ENCODE measurements at regions not wholly inside any gene's neighbourhood (a gene's known extent, or its start where the extent isn't known, plus 50 kb on each side); places are given as distances from the start of the nearest gene placed in this dataset.
A peak's percentile ranks its signal among the peaks of the same experiment; 100 is the strongest.

DNA sequence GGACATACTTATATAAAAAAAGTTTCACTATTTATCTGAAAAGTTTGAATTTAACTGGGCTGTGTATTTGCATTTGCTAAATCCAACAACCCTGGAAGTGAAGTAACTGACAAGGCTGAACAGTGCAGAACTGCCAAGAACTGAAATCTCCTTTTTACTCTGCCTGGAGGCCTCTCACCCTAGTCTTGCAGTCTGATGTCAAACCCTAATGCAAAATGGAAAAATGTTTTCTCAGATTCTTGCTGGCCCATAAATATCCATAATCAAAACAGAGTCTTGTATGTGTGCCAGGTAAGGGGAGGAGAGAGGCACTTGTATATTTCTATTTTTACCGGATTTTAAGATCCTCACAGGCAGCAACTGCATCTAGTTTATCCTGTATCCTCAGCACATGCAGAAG lies 432.7 kb upstream of the KLF4 start:
- DNase-seq (ENCODE audit: low spot score) = no peak

DNA sequence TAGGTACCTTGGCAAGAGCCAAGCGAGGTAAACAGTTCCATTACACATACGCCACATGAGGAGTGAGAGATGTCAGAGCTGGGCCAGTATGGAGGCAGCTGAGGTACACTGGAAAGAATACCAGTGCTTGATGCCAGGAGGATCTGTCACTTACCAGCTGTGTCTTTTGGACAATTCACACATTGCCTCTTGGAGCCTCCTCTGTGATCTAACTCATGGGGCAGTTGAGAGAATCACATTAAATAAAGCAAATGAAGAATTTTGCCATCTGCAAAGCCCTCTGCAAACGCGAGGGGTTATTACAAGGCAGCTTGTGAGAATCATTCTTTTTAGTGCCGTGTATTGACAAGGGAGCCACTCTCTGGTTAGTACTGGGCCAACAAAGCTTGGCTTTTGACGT lies 429.7 kb upstream of the KLF4 start:
- peak; percentile 13 for DNase-seq (ENCODE audit: low spot score)

DNA sequence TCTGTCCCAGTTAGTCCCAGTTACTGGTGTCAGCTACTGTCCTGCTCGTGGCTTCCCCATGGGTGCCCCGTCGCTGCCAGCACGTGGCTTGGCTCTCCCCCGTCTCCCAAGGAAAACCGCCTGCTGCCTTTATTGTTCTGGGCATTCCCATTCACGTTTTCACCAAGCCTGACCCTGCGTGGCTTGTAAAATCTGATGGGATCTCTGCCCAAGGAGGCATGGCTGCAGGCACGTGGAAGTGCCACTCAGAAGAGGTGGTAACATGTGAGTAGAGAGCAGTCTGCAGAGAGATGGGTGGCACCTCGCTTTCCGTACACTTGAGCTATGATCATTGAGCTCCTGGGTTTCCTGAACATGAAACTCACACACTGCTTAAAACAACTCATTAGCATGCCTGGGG lies 429.2 kb upstream of the KLF4 start:
- no peak for DNase-seq (ENCODE audit: low spot score)

DNA sequence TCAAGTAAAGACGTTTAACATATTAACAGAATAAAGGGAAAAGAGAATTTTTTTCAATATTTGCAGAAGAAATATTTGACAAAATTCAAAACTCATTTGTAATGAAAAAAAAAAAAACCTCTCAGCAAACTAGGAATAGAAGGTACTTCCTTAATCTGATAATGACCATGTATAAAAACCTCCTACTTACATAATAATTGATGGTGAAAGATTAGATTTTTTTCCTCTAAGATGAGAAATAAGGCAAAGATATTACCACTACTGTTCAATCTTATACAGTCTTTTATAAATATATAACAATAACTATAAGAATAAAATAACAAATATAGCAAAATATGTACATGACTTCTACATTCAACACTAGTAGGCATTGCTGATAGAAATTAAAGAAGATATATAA lies 424.6 kb upstream of the KLF4 start:
- DNase-seq (ENCODE audit: low spot score) = no peak

DNA sequence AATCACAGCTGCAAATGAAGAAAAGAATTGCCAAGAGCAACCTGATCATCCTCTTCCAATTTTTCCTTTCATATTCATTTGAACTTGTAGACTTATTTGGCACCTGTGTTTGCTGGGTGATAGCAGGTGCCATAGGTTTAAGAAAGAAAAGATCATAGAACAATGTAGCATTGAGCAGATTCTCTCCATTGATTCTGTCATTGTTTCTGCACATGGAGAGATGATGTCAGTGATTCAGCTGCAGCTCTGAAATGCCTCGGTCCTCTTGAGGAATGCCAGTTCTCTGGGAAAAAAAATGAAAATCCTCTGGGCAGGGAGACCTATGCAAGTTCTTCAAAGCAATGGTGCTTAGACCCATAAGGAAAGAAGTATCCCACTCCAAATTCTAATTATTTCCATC lies 418.1 kb upstream of the KLF4 start:
- peak; percentile 65 for DNase-seq (ENCODE audit: low spot score)

DNA sequence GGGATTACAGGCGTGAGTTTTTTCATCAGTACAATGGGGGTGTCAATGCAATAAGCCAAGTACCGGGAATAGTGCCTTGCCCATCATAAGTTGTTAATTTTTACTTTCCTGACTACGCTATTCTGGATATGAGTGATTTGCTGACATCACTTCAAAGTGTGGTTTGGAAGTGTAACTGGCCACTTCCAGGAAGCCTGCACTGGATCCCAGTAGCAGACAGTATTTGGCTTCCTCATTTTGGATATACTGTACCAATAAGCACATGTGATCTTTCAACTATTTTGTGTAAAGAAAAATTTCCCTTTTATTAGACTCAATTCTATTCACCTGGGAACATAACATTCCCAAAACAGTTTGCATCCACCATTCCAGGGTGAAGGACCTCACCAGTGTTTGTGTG lies 417.7 kb upstream of the KLF4 start:
- DNase-seq (ENCODE audit: low spot score) = no peak

DNA sequence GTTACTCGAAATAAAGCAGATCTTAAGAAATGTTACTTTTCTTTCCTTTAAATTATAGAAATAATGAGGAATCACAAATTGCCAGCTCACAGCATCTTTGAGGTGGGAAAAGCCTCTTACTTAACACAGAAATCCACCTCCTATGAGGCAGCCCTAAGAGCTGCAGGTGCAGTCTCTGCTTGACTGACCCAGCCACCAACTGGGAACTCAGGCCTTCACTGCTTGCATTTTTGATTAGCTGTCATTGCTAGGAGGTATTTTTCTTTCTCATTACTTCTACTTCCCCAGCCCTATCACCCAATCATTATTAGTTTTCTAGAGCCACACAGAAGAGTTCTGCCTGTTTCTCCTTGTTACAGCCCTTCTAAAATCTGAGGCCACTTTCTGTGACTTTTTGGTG lies 416.5 kb upstream of the KLF4 start:
- no peak for DNase-seq (ENCODE audit: low spot score)

DNA sequence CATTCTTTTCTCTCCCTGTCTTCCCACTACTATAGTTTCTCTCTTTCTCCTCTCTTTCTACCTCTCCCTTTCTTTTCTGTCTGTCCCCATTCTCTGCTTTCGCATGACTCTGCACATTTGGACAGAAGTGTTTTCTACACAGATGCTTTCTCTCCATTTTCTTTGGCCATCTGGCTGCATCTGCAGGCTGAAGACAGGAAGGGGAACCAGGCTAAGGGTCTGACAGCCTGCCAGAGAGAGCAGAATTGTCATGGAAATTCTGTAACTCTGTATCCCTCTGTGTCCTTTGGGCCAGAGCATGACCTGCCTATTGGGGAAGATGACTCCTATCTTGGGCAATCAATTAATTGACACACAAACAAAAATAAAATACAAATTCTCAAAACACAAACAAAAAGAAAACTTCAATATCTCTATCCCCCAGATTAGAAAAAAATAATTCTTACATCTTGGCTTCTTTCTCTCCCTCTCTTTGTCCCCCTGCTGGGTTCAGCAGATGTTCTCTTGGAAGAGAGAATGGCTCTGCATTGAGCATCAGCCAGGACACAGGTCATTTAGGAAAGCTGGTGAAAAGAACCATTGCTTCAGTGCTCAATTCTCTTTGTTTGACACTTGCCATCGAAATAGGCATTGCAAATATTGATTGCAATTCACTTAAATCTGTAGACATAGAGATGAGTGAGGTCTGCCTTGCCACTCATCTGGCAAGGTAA lies 415.9 kb upstream of the KLF4 start:
- DNase-seq (ENCODE audit: low spot score) = peak; percentile 42

DNA sequence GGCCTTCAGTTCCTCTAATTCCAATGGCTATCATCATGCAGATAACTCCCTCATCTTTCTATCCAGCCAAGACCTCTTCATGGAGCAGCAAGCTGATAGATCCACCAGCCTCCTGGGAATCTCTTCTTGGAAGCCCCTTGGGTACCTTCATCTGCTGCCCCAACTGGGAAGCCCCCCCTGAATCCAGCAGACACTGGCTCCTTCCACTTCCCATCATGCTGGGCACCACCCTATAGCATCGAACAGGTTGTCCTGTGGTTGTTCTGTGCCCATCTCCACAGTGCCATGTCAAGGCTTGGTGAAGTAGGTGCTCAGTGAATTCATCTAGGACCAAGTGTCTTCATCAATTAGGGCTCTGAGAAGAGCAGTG lies 410.4 kb upstream of the KLF4 start:
- DNase-seq (ENCODE audit: low spot score) = no peak

DNA sequence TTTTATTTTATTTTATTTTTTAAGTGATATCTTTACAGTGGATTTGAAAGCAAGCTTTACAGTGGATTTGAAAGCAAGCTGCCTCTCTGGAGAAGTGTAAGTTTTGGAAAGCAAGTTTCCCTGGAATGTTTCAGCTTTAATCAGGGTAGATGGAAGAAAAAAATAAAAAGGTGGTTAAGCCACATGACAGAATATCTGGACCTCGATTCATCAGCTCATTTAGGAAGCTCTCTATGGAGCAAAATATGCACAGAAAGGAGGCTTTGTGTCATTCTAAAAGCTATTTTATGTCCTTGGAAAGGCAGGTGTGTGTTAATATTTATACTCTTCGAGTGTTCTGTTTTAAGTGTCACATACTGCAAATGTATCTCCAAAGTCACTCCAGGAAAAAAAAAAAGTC lies 409.2 kb upstream of the KLF4 start:
- no peak for DNase-seq (ENCODE audit: low spot score)

DNA sequence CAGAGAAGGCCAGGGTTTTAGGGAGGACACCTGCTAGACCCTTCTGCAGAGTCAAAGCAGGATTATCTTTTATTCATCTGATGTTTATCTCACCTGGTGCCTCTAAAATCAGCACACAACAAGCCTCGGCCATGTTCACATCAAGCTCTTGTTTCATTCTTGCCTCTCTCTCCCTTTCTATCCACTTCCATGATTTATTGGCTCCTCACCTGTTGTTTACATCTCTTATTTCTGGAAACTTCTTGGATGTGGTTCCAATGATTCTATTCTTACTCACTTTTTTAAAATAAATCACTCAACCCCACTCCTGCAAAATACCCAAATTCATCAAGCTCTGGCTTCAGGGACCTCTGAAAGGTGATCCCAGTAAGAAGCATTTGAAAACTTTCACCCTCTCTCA lies 407.0 kb upstream of the KLF4 start:
- no peak for DNase-seq (ENCODE audit: low spot score)

DNA sequence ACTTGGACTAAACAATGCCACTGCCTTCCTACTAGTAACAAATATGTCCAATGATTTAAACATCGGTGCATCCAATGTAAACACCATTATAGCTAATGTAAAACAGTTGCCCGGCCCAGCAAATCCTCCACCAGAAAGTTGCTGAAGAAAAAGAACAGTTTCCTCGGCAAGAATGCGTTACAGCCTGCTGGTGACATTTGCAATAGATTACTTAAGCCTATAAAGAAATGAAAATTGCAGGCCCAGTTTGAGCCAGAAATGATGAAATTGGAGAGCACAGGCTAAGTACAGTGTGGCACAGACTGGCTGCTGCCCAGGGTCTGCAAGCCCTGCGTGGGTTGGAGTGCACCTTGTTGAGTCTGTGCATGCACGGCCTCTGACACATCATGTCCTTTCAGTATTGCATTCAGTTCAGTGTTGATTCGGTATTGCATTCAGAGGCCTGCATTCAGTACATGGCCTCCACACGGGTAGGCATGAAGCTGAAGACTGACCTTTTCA lies 406.0 kb upstream of the KLF4 start:
- no peak for DNase-seq (ENCODE audit: low spot score)

DNA sequence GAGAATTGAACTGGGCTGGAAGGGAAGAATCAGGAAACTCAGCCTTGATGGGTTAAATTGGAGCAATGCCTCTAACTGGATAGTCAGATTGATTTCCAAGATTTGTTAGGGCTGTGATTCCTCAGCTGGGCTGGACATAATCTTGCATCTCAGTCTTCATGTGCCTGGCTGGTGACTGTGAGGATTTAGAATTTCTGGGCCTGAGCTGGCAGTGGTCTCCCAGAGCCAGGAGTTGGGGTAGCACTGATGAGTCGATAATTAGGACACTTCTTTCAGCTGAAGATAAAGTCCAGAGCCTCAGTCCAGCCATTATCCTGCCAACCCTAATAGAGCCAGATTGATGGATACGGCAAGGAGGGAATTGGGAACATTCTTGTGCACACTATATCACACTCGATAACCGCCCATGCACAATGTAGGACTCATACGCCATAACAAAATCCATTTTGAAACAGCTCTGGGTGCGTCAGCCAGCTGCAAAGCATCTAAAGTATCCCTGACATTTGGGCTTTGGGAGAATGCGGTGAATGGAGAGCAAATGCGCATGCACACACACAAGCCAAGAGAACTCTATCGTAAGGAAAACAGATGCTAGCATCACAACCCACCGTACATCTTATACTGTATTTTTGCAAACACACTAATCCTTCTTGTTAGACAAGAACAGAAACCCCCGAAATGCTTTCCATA lies 405.1 kb upstream of the KLF4 start:
- no peak for DNase-seq (ENCODE audit: low spot score)

DNA sequence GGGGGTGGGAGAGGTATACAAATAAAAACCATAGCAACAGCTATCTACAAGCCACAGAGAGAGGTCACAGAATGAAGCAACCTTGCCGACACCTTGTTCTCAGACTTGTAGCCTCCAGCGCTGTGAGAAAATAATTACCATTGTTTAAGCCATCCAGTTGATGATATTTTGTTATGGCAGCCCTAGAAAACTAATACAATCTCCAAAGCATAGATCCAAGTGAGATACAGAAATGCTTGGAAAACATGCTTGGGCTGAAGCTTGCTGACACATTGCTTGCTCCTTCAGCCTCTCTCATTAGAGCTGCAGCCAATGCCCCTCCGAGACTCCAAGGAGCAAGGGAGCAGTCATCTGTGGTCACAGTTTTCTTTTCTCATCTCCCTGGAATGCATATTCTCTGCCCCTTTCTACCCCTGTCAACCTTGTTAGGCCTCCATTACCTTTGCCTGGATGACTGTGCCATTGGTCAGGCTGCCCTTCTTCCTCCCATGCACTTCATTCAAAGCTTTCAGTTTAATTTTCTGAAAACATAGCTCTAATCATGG lies 401.4 kb upstream of the KLF4 start:
- no peak for DNase-seq (ENCODE audit: low spot score)

DNA sequence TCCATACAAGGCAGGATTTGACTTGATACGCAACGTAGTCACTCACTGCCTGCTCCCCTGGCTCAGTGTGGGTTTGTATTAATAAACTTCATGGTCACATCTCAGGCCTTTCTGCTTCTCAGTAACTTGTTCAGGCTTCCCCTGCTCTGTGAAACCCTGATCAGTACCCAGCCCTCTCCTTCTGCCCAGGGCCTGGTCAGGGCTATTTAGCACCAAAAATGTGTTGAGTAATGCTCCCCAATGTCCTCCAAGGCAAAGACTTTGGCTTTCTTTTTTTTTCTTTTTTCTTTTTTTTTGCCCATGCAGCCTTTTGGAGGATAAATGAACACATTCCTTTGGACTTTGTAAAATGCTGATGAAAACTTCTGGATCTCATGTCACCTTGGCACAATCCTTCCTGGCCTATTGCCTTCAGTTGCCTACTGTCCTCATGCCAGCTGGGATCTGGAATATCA lies 399.2 kb upstream of the KLF4 start:
- no peak for DNase-seq (ENCODE audit: low spot score)

DNA sequence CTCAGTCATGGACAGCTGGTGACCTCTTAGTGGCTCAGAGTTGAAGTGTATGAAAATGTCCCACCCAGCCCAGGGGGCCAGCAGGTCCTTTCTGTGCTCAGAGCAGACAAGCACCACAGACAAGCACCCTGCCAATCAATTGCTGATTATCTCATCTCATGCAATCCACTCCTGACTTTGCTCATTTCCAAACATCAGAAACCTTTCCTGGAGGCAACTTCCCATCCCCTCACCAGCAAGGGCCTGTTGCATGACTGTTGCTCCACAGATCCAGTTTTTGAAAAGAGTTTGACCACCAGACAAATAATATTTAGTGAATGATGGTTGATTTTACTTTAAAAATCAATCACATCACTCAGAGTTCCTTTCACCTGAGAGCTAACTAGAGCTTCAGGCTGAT lies 397.3 kb upstream of the KLF4 start:
- DNase-seq (ENCODE audit: low spot score) = no peak

DNA sequence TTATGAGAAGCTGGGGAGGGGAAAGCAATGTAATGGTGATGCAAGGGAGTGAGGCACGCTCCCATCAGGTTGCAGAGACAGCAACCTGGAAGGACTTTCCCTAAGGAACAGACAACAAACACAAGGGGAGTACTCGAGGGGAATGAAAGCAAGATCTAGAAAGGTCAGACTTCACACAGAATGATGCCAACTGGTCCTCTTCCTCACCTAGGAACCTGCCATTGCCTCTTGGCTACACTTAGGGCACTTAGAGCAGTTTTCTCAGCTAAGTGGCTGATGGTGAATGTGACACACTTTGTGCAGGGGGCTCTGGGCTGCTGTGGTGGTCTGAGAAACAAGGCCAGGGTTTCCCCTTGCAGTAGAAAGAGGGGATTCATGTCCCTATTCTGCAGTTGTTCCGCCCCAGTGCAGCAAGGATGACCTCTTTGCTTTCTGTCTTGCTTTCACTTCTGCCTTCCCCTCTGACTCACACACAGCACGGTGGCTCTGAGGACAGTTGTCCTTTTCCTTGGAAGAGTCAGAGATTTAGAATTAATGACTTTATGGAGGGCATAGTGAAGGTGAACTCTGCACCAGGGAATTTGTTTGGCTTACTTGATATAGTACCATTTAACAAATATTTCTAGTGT lies 394.0 kb upstream of the KLF4 start:
- no peak for DNase-seq (ENCODE audit: low spot score)

DNA sequence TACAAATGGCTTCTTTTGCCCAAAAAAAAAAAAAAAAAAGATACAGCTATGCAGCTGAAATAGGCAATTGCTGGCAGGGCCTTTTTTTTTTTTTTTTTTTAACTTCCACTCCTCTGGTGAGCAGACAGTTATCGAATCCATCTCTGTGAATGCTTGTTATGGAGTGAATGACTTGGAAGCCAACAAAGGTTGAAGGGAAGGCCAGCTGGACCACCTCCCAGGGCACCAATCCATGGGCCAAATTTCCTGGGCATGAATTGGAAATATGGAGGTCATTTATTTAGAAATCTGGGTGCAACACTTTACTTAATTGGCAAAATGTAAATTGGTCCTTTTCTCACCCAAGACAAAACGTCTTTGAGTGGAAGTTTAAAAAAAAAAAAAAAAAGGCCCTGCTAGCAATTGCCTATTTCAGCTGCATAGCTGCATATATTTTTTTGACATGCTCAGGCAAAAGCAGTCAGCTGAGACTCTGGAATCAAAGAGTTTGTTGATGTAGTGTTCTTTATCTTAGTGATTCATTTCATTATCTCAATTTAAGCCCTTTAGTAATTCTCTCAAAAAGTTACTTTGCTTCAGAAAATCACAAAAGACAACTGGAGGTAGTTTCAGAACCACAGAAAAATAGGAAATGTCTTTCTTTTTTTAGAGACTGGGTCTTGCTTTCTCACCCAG lies 392.2 kb upstream of the KLF4 start:
- peak; percentile 44 for DNase-seq (ENCODE audit: low spot score)

DNA sequence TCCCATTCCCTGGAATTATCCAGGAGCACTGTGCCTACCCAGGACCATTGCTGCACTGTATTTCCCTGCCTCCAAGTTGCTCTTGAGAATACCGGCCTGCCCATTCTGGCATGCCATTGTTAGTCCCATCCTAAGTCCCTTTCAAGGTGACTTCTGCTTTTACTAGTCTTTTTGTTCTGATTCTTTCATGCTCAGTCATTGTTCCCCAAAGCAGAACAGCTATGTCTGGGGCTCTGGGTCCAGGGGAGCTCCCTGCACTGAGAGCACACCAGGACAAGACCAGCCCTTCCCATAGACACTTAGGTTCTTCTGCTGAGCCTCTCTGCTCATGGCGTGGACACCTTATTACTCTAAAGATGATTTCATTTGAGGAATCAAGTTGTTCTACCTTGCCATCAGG lies 388.9 kb upstream of the KLF4 start:
- no peak for DNase-seq (ENCODE audit: low spot score)

DNA sequence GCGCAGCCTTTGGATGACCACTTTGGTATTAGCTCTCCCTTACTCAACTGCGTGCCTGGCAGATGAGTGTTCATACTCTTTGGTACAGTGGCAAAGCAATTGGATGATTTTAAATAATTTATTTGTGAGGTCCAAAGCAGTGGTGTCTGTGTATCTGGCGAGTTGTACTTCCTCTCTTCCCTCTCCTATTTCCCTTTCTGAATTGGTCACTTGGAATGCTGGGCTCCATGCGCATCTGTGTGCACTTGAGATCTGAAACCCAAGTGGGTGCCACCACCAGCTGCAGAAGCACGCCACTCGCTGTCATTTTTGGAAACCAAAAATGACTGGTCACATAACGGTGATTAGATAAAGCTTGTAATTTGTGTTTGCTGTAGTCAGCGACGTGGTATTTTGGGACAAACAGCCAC lies 386.0 kb upstream of the KLF4 start:
- DNase-seq (ENCODE audit: low spot score) = no peak

DNA sequence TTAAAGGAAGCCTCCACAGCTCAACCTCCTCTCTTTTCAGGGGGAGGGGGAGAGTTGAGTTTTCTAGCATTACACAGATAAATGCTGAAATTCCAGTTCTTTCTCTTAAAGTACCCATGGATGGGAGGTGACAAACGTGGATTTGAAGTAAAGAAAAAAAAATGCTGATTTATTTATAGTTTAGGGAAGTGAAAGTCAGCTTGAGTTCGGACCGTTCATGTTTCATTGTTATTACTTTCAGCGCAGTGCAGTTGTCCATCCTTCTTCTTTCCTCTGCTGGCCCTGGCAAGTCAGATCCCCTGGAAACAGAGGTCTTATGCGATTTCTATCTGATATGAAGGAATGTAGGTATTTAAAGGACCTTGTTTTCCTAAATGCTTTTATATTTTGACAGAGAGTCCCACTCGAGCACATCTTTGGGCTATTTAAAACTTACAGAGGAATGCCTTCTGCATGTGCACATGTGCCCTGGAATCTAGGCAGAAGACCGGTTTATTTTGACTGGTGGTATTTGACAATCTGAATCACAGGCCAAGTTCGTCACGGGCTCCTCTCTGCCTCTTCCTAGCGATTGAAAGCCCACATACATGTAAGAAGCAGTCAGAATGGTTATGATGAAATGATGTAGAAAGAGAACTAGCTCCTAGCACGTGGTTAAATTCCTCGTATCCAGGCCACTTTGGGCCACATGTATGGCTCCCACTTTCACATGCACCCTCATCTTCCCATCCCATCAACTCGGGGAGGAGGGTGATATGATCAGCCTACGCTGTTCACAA lies 385.2 kb upstream of the KLF4 start:
- DNase-seq (ENCODE audit: low spot score) = no peak

DNA sequence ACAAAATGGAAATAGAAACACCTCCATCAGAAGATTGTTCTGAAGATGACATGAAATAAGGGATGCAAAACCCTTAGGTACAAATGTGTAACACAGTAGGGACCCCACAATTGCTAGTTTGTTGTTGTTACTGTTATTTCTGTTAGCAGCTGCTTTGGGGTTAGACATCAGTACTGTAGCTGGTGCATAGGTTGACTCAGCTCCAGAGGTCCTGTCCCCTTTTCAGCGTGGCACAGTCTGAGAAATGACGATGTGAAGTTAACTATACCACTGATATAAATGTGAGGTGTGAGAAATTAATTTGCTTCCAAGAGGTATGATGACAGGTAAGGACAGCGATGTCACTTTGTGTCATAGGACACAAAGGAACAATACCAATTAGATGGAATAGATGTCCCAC lies 384.6 kb upstream of the KLF4 start:
- DNase-seq (ENCODE audit: low spot score) = no peak
